Keratinocyte (primary cell): ENCODE measurements at regions not wholly inside any gene's neighbourhood (a gene's known extent, or its start where the extent isn't known, plus 50 kb on each side); places are given as distances from the start of the nearest gene placed in this dataset.

Source experiments
- DNase-seq: peaks from one replicate; pipeline ENCODE4 v3.0.0-alpha.2; 2011; ENCODE audit warnings: low read depth, missing footprints, low spot score
- FAIRE-seq: peaks from 2 replicates; lab custom pipeline; 2011; peaks lifted over from hg19 to GRCh38; lab: Jason Lieb, UNC
- H2AFZ ChIP-seq: 2 replicates; pipeline ENCODE4 v1.6.0; 2012; ENCODE audit warnings: low read length, control low read depth, inconsistent platforms; ENCODE audit not compliant: control insufficient read depth
- H3K27ac ChIP-seq: 2 replicates; pipeline ENCODE4 v1.5.1; 2011; ENCODE audit warnings: low read length; ENCODE audit not compliant: control insufficient read depth, insufficient read depth
- H3K27me3 ChIP-seq: 3 replicates; pipeline ENCODE4 v1.6.0; 2011; ENCODE audit warnings: low read length; ENCODE audit not compliant: control insufficient read depth, insufficient read depth; ENCODE audit errors: extremely low read depth
- H3K36me3 ChIP-seq, 2 experiments: 2 replicates in 1 of 2; 3 replicates in 1 of 2; pipeline ENCODE4 v1.5.1; 2011; ENCODE audit warnings: low read length in 2 of 2, mild to moderate bottlenecking in 1 of 2; ENCODE audit not compliant: control insufficient read depth in 2 of 2, insufficient read depth in 2 of 2; ENCODE audit errors: extremely low read depth in 1 of 2
- H3K4me1 ChIP-seq: 3 replicates; pipeline ENCODE4 v1.5.1; 2011; ENCODE audit warnings: low read length; ENCODE audit not compliant: control insufficient read depth, insufficient read depth; ENCODE audit errors: extremely low read depth
- H3K4me2 ChIP-seq: 3 replicates; pipeline ENCODE4 v1.6.0; 2011; ENCODE audit warnings: low read depth, low read length; ENCODE audit not compliant: control insufficient read depth, insufficient read depth; ENCODE audit errors: extremely low read depth
- H3K4me3 ChIP-seq, 3 experiments: fragments of 200-600 bp in 1 of 3; sonication (generic) in 1 of 3; 2 replicates in 2 of 3; 3 replicates in 1 of 3; pipeline ENCODE4 v1.5.1; 2011 to 2016; ENCODE audit warnings: low read length in 3 of 3, mild to moderate bottlenecking in 3 of 3, control low read depth in 2 of 3, inconsistent platforms in 1 of 3, low read depth in 1 of 3, mixed read lengths in 1 of 3, mixed run types in 1 of 3, moderate library complexity in 1 of 3; ENCODE audit not compliant: control insufficient read depth in 2 of 3, insufficient read depth in 2 of 3; ENCODE audit errors: extremely low read depth in 1 of 3
- H3K79me2 ChIP-seq: 2 replicates; pipeline ENCODE4 v1.6.0; 2012; ENCODE audit warnings: low read length; ENCODE audit not compliant: control insufficient read depth, insufficient read depth
- H3K9ac ChIP-seq: 3 replicates; pipeline ENCODE4 v1.6.0; 2011; ENCODE audit warnings: low read length; ENCODE audit not compliant: control insufficient read depth, insufficient read depth; ENCODE audit errors: extremely low read depth
- H3K9me1 ChIP-seq: 3 replicates; pipeline ENCODE4 v1.6.0; 2011; ENCODE audit warnings: low read length; ENCODE audit not compliant: control insufficient read depth, insufficient read depth; ENCODE audit errors: extremely low read depth
- H3K9me3 ChIP-seq: 2 replicates; pipeline ENCODE4 v1.5.1; 2012; ENCODE audit warnings: low read depth, low read length; ENCODE audit not compliant: control insufficient read depth
- H4K20me1 ChIP-seq: 3 replicates; pipeline ENCODE4 v1.6.0; 2011; ENCODE audit warnings: low read length; ENCODE audit not compliant: control insufficient read depth, insufficient read depth; ENCODE audit errors: extremely low read depth
- CTCF ChIP-seq, 3 experiments: IDR thresholded peaks in 1 of 3; conservative IDR thresholded peaks in 1 of 3; optimal IDR thresholded peaks in 1 of 3; 2 replicates in 2 of 3; 3 replicates in 1 of 3; pipeline versions ENCODE3 to v1.5.1; 2011; ENCODE audit warnings: low read length in 3 of 3, mild to moderate bottlenecking in 3 of 3, moderate library complexity in 2 of 3, control low read depth in 1 of 3, inconsistent platforms in 1 of 3; ENCODE audit not compliant: insufficient read depth in 2 of 3; ENCODE audit errors: extremely low read depth in 1 of 3
- EZH2 ChIP-seq: IDR thresholded peaks from one replicate; pipeline ENCODE4 v1.6.1; 2012; ENCODE audit warnings: inconsistent platforms, mild to moderate bottlenecking, low read length, moderate library complexity
- dilution Hi-C: fragments of 300-500 bp; cut with MboI; formaldehyde crosslinking; loops from one replicate; pipeline ENCODE4 v1.7.0; 2020; ENCODE audit warnings: low sequenced_read_pairs; ENCODE audit not compliant: extremely low pct_ligation_motif_present

DNA sequence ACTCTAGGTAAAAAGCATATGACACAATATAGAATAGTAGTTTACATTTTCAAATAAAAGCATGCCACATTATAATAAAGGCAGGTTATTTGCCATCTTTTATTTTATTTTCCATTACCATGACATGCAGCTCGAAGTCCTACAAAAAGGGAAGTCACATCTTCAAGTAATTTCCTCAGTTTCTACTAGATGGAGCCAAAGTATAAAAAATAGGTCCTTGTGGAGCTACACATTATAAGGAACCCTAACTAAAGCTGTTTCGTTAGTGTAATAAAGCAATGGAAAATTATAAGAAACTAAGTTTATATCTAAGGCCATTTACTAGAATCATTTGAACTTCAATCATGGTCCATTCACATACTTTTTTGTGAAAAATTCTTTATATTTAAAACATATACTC lies 674.5 kb downstream of the KCNJ3 start:
- H3K27me3 ChIP-seq, result no peaks in the 10 kb centered on the region
- no peak for FAIRE-seq
- no peak overlapping the region for H3K4me2 ChIP-seq
- no peak overlapping the region for H3K27ac ChIP-seq
- H3K4me3 ChIP-seq, result no peak overlapping the region
- no peaks in the 10 kb centered on the region for H3K4me1 ChIP-seq
- H4K20me1 ChIP-seq, result no peaks in the 10 kb centered on the region
- no peak overlapping the region for H2AFZ ChIP-seq
- no peaks in the 10 kb centered on the region for H3K36me3 ChIP-seq
- no peak overlapping the region for H3K9ac ChIP-seq
- TF ChIP-seq CTCF (optimal IDR thresholded peaks at IDR 0.05 in 1 of 3, IDR thresholded peaks at IDR 0.05 in 1 of 3, conservative IDR thresholded peaks at IDR 0.05 in 1 of 3; ENCODE audit: extremely low read depth in 1 of 3, insufficient read depth in 2 of 3, low read length in 3 of 3) (no peak), EZH2 (no peak)
- dilution Hi-C loops, result no loop called here
- H3K79me2 ChIP-seq, result no peaks in the 10 kb centered on the region
- DNase-seq, result no peak
- no peaks in the 10 kb centered on the region for H3K9me1 ChIP-seq
- no peaks in the 10 kb centered on the region for H3K9me3 ChIP-seq

DNA sequence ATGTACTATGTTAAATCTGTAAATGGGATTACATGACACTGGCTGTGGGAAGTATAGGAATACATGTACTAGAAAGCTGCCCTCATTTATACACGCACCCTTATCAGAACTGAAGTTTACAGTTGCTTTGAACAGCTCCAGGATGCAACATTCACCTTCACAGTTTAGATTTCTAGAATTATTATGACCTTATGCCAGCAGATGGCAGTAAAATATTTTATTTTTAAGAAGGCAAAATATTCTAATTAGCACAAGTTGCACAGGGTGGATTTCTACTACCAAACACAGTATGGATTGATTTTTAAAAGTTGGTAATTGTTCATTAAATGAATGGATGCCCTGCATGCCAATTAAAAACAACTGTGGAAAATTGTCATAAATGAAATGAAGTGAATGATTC lies 670.4 kb downstream of the KCNJ3 start:
- dilution Hi-C loops, result no loop called here
- Histone ChIP-seq H4K20me1 (no peaks in the 10 kb centered on the region), H2AFZ (no peak overlapping the region)

More for the DNA sequence above, 670.4 kb downstream of the KCNJ3 start:
- H3K9me3 ChIP-seq, result no peaks in the 10 kb centered on the region
- H3K9me1 ChIP-seq, result no peaks in the 10 kb centered on the region
- H3K4me3 ChIP-seq, result no peak overlapping the region
- no peaks in the 10 kb centered on the region for H3K27me3 ChIP-seq
- TF ChIP-seq EZH2, result no peak
- peak in 2 of 3 experiments; percentile 11 to 14 for TF ChIP-seq CTCF (optimal IDR thresholded peaks at IDR 0.05 in 1 of 3, IDR thresholded peaks at IDR 0.05 in 1 of 3, conservative IDR thresholded peaks at IDR 0.05 in 1 of 3; ENCODE audit: extremely low read depth in 1 of 3, insufficient read depth in 2 of 3, low read length in 3 of 3)
- H3K9ac ChIP-seq, result no peak overlapping the region
- FAIRE-seq (no peak), DNase-seq (no peak)
- no peaks in the 10 kb centered on the region for H3K4me1 ChIP-seq
- no peaks in the 10 kb centered on the region for H3K79me2 ChIP-seq
- H3K36me3 ChIP-seq, result no peaks in the 10 kb centered on the region
- no peak overlapping the region for H3K27ac ChIP-seq
- H3K4me2 ChIP-seq, result no peak overlapping the region
